GM06990 (cell line): ENCODE measurements at regions not wholly inside any gene's neighbourhood (a gene's known extent, or its start where the extent isn't known, plus 50 kb on each side); places are given as distances from the start of the nearest gene placed in this dataset.
"Not testable (repeated sequence)": the region's sequence is repeated elsewhere in the genome, so short reads cannot be mapped to it uniquely, and the experiment has no call there.

Source experiments
- DNase-seq: peaks from one replicate; pipeline ENCODE4 v3.0.0-alpha.2; 2011; ENCODE audit not compliant: insufficient read length; ENCODE audit errors: extremely low read depth
- H3K27me3 ChIP-seq: replicated peaks from 2 replicates; pipeline ENCODE4 v1.6.0; 2011; ENCODE audit warnings: low read length; ENCODE audit not compliant: control insufficient read depth, insufficient read depth
- H3K36me3 ChIP-seq: 2 replicates; pipeline ENCODE4 v1.5.1; 2011; ENCODE audit warnings: low read length; ENCODE audit not compliant: control insufficient read depth, insufficient read depth
- H3K4me3 ChIP-seq: replicated peaks from 2 replicates; pipeline ENCODE4 v1.5.1; 2011; ENCODE audit warnings: low read depth, mild to moderate bottlenecking, control low read depth, low read length
- TF ChIP-seq, protein P1 (sequence below): IDR thresholded peaks from 2 replicates; pipeline ENCODE4 v1.5.1; 2011; ENCODE audit warnings: low read length, control low read depth, mild to moderate bottlenecking, inconsistent platforms; ENCODE audit not compliant: insufficient read depth, poor library complexity, severe bottlenecking

- TF ChIP-seq, protein P1, sequence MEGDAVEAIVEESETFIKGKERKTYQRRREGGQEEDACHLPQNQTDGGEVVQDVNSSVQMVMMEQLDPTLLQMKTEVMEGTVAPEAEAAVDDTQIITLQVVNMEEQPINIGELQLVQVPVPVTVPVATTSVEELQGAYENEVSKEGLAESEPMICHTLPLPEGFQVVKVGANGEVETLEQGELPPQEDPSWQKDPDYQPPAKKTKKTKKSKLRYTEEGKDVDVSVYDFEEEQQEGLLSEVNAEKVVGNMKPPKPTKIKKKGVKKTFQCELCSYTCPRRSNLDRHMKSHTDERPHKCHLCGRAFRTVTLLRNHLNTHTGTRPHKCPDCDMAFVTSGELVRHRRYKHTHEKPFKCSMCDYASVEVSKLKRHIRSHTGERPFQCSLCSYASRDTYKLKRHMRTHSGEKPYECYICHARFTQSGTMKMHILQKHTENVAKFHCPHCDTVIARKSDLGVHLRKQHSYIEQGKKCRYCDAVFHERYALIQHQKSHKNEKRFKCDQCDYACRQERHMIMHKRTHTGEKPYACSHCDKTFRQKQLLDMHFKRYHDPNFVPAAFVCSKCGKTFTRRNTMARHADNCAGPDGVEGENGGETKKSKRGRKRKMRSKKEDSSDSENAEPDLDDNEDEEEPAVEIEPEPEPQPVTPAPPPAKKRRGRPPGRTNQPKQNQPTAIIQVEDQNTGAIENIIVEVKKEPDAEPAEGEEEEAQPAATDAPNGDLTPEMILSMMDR, result no peak
- Histone ChIP-seq H3K27me3 (no peaks in the 10 kb centered on the region; the same call in 1 of the 2 replicates), H3K4me3 (no peak overlapping the region), H3K36me3 (no peaks in the 10 kb centered on the region)
- DNase-seq, result no peak
Observed at GRCh38 chr2:224217962-224218347, 178.9 kb upstream of the SERPINE2 start.

GRCh38 chr2:224217233-224217961 is 178.3 kb upstream of the SERPINE2 start:
- Histone ChIP-seq H3K36me3 (no peaks in the 10 kb centered on the region), H3K4me3 (no peak overlapping the region), H3K27me3 (no peaks in the 10 kb centered on the region; the same call in 1 of the 2 replicates)
- TF ChIP-seq, protein P1, result no peak
- no peak for DNase-seq

DNA sequence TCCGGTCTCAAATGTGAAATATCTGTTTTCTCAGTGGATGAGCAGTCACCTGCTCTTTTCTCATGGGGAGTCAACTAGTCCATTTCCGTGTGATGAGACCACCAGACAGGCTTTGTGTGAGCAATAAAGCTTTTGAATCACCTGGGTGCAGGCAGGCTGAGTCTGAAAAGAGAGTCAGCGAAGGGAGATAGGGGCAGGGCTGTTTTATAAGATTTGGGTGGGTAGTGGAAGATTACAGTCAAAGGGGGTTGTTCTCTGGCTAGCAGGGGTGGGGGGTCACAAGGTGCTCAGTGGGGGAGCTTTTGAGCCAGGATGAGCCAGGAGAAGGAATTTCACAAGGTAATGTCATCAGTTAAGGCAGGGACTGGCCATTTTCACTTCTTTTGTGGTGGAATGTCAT is 176.5 kb upstream of the SERPINE2 start:
- H3K4me3 ChIP-seq, H3K36me3 ChIP-seq, DNase-seq, H3K27me3 ChIP-seq: not testable (repeated sequence)

DNA sequence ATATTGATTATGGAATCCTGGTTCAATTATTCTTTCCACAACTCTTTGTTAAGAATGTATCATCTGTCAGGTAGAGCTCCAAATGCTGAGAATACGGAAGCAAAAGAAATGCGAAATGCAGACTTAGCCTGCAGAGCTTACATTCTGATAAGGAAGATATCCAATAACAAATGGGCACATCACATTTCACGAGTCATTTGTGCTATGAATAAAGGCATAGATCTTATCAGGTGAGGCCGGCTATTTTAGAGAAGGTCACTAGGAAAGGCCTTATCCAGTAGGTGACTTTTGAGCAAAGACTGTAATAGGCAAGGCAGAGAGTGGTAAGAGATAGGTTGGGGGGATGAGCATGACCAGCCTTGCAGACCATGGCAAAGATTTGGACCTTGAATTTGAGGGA is 174.3 kb upstream of the SERPINE2 start:
- no peaks in the 10 kb centered on the region for H3K36me3 ChIP-seq
- no peak for DNase-seq
- no peaks in the 10 kb centered on the region for H3K27me3 ChIP-seq
- TF ChIP-seq, protein P1, result no peak
- H3K4me3 ChIP-seq, result no peak overlapping the region

GRCh38 chr2:224211791-224212190 is 172.7 kb upstream of the SERPINE2 start:
- Histone ChIP-seq H3K27me3 (no peaks in the 10 kb centered on the region; the same call in 1 of the 2 replicates), H3K36me3 (no peaks in the 10 kb centered on the region), H3K4me3 (no peak overlapping the region)
- no peak for DNase-seq
- TF ChIP-seq, protein P1, result no peak

- Histone ChIP-seq H3K36me3 (no peaks in the 10 kb centered on the region), H3K4me3 (no peak overlapping the region), H3K27me3 (no peaks in the 10 kb centered on the region; the same call in 1 of the 2 replicates)
- no peak for DNase-seq
- TF ChIP-seq, protein P1, result no peak
Observed at GRCh38 chr2:224211181-224211480, 172.0 kb upstream of the SERPINE2 start.
